GM19372 (cell line): ENCODE measurements at regions not wholly inside any gene's neighbourhood (a gene's known extent, or its start where the extent isn't known, plus 50 kb on each side); places are given as distances from the start of the nearest gene placed in this dataset.

Experiments used
- ATAC-seq: cut with Tn5 transposase; IDR thresholded peaks from one replicate; pipeline ENCODE4 v1.9.1; 2021; ENCODE audit warnings: mild to moderate bottlenecking, low read depth, moderate library complexity; ENCODE audit not compliant: unreplicated experiment

DNA sequence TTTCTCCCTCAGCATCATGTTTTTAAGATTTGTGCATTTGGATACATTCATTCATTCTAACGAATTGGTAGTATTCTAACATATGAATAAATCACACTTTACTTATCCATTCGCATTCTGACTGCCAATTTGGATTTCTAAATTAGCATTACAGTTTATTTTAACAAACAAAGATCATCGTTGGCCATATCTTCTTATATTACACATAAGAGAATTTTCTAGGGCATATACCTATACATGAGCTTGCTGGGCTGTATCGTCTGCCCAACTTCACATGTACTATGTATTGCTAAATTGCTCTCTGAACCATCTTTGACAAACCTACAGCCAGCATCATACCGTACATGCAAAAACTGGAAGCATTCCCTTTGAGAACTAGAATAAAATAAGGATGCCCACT, 265.8 kb upstream of the PPP2R3A start:
- no peak for ATAC-seq

DNA sequence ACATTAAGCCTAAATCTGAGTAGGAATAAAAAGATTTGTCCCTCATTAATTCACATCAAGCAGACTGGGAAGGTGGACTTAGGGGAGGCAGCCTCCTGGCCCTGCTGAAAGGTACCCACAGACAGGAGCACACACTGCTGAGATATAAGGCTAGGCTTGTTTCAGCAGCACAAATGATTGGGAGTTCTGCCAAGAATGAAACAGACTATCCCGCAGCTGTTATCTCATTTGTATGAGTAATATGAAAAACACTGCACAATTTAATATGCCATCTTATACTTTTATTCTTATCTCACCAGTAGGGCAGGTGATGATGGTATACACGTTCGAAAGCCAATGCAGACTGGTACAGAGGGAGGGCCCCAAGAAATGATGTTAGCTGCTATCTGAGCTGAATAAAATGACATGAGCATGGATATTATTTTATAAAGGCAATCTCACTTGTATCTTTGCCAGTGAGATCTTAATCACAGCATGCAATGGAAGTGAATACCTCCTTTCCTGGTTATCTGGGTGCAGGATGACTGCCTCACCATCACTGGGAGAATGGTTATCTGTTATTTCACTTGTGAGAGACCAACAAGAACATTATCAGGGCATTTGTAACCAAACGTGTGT, 258.7 kb upstream of the PPP2R3A start:
- ATAC-seq, result no peak

- no peak for ATAC-seq
Measured at GRCh38 chr3:135719449-135719848, 246.1 kb upstream of the PPP2R3A start.

GRCh38 chr3:135728007-135728721, 237.4 kb upstream of the PPP2R3A start:
- no peak for ATAC-seq

DNA sequence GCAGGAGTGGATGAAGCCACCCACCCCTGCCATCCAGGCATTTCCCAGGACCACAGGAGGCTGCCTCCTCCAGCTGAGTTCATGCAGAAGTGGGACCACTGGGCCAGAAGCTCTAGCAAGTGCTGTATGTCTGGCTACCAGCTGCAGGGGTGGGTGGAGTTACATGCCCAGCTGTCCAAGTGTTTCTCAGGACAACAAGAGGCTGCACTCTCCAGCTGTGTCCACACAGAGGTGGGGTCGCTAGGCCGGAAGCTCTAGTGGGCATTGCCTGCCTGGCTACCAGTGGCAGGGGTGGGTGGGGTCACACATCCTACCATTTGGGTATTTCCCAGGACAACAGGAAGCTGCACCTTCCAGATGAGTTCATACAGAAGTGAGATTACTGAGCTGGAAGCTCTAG, 234.0 kb upstream of the PPP2R3A start:
- no peak for ATAC-seq

DNA sequence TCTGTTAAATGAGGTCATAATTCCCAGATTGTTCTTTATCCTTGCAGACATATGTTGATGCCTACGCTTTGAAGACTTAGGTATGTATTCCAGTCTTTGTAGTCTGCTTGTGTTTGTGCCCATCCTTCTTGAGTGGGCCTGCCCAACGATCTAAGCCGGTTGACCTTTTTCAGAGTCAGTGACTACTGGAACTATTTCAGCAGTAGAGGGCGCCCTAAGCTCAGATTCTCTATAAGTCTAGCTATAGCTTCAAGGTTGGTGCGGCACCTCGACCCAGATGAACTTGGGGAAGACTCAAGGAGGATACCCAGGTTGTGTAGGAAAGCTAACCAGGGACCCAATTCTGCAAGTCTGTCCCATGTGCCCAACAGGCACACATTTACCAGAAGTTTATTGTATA, 228.8 kb upstream of the PPP2R3A start:
- ATAC-seq, result no peak

- ATAC-seq, result no peak
Measured at GRCh38 chr3:135739779-135740178, 225.7 kb upstream of the PPP2R3A start.

DNA sequence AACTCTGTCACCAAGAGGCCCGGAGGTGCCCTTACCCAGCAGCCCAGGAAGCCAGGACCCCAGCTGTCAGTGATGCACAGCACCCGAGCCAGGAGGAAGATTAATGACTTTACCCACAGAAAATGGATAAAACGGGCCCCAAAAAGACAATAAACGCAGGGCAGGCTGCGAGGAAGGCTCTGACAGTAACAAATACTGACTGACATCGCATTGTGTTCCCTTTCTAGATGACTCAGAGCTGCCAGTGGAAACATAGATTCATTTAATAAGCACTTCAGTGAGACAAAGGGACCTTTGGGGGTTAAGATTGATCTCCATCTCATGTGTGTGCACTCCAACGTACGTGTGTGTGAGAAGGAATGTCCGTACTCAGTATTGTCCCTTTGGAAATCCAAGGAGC, 225.3 kb upstream of the PPP2R3A start:
- ATAC-seq, result no peak

GRCh38 chr3:135740751-135741150, 224.8 kb upstream of the PPP2R3A start:
- no peak for ATAC-seq

DNA sequence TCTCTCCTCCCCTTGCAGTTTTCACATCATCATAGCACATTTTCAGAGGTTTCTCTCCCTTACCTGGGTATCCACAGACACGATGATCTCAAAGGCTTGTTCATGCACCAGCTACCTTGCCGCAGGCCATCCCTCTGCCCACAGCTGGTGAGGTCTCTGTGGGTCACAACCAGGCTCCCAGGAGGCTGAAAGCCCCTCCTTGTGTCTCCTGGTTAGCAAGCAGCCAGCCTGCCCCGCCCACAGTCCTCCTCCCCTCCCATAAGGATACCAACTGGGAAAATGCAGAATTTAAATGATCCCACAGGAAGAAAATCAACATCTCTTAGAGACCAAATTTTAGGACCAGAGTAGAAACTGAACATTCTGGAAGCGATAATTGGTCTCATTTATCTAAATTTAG, 213.5 kb upstream of the PPP2R3A start:
- no peak for ATAC-seq

DNA sequence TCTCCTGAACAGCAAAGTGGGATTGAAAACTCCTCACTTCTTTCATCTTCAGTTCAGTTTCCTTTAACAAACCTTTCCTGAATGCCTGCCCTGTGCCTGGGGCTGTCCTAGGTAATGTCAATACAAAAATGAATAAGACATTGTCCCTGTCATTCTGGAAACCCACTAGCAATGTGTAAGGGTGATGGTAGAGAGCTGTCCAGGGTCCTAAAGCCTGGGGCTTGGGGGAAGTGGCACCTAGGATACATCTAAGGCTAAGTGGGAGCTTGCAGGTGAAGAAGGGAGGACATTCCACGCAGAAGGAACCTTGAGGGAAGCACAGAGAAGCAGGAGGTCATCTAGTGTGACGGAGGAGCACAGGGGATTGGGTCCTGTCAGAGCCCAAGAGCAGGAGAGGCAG, 212.7 kb upstream of the PPP2R3A start:
- ATAC-seq, result no peak

DNA sequence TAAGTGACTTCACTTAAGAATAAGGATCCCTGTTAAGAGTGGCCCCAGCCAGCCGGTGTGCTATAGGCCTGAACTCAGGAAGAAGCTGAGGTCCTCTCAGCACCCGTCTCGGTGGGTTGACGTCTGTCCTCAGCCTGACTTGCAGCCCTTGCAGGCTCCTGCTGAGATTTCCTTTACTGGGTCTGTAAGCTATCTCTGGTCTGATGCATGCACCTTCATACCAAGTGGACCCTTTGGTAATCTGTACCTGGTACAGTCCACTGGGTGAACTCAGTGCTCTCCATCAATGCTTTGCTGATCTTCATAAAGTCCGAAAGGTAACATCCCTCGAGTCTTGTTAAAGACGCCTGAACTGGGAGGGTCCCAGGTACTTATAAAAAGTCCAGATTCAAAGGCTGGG, 212.0 kb upstream of the PPP2R3A start:
- ATAC-seq, result no peak

DNA sequence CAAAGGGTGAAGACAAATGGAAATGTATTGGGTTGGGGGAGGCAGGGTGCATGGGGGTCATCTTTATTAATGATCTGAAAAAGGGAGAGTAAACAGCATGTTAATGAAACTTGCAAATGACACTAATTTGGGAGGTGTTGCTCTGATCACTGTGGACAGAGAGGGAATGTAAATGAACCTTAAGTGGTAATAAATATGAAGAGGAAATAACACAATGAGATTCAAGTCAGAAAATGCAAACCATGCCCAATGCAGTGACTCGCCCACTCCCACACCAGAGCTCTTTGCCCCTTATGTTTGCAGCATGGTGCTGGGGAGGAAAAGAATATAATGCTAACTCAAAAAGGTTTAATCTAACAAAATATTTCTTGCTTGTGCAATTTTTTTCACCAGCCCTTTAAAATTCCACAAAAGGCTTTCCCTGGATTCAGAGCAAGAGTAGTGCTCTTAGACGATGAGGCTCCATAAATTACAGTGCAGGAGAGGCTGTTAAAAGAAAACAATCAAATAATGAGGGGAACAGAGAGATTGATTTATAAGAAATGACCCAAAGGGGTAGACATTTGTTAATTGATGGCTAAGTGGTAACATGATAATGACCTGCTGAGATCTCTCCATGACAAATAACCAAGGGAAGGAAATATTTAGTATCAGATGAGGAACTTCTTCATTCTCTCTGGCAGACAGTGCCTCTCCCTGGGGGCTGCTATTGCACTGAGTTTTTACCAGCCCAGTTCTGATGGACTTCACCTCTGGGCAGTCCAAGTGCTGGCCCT, 210.0 kb upstream of the PPP2R3A start:
- no peak for ATAC-seq

- no peak for ATAC-seq
Measured at GRCh38 chr3:135756106-135756668, 209.3 kb upstream of the PPP2R3A start.

GRCh38 chr3:135757421-135757820, 208.1 kb upstream of the PPP2R3A start:
- no peak for ATAC-seq

DNA sequence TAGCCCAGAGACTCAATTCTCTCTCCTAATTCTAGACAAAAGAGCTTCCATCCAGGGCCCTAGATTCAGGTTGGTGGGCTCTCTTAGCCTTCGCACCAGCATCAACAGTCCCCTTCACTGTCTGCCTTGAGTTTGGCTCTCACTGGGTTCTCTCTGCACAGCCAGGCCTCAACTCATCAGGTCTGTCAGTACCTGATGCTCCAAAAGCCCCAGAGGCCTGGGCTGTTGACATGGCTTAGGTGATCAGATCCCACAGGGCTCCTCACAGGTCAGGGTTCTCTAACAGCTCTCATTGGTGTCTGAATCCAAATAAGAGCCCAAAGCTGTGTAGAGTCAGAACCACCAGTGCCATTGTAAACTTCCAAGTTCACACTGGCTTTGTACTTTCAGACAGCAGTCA, 206.6 kb upstream of the PPP2R3A start:
- ATAC-seq, result no peak

DNA sequence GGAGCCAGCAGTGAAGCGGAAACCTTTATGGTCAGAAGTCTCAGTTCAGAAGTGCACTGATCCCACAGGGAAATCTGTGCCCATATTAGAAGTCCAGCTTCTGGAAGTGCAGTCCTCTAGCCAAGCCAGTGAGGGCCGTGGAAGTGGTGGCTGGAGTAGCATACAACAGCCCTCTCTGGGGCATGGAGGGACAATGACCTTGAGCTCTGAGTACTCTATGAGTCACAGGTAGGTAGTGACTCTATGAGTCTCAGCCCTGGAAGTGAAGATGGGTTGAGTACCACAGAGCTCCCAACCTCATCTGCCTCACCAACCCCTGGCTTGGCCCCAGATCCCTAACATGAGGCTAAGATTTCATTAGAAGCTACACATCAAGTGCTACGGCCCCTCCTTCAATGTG, 205.9 kb upstream of the PPP2R3A start:
- ATAC-seq, result no peak

- ATAC-seq, result no peak
Measured at GRCh38 chr3:135760581-135760980, 204.9 kb upstream of the PPP2R3A start.

DNA sequence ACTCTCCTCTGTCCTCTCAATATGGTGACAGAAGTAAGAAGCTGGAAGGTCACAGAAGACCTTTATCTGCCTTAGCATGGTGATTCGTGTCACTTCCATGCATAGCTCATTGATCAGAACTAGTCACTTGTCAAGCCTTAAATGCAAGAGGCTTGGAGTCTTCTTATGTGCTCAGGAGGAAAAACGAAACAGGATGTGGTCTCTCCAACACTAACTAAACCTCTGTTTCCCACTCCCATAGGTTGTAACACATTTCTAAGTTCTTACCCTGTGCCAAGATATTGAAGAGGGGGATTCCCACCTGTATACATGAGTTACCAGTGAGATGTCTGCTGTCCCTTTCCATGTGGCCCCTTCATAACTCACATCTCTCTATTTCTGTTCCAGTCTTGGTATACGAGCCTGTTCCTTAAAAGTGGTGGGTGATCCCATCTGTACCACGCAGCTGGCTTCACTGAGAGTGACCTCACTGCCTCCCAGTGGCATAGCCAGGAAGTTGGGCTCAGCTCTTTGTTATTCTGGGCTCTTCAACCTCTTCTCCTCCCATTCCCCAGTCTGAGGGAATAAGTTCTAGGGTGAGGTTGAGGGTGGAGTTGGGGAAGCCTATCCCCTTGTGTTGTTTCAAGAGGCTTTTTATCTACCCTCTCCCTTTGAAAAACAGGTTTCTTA, 203.2 kb upstream of the PPP2R3A start:
- ATAC-seq, result no peak

DNA sequence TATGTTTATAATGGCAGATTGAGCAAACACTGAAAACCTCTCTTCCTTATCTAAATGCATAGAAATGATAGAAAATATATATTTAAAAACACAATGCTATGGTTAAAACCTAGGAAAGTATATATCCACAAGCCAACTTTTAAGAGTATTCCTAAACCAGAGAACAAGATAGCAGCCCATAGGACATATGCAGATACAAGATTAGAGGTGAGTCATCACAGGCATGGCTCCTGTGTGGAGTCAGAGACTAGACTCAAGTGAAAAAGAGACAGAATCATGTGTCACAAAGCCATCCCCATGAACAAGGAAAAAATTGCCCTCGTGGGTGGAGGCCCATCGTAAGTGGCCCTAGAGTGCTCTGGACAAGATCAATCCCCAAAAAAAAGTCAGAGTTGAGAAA, 199.4 kb upstream of the PPP2R3A start:
- ATAC-seq, result no peak

DNA sequence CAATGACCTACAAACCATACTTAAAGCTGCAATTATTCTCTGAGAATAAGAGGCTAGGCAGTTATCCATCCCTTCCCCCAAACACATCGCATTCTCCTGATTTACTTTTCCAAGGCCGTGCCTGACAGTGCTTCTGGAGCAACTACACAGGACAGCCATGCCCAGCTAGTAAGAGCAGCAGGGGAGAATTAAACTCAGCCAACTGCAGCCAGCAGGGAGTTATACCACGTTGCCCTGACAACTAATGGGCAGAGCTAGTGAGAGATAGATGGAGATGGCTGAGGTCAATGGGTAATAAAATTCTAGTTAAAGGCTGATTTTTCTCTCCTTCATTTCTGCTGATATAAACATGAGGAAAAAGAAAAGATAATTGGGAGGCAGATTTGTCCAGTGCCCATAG, 193.8 kb upstream of the PPP2R3A start:
- no peak for ATAC-seq
